ENCODE measurements at regions not wholly inside any gene's neighbourhood (a gene's known extent, or its start where the extent isn't known, plus 50 kb on each side); places are given as distances from the start of the nearest gene placed in this dataset.

DNA sequence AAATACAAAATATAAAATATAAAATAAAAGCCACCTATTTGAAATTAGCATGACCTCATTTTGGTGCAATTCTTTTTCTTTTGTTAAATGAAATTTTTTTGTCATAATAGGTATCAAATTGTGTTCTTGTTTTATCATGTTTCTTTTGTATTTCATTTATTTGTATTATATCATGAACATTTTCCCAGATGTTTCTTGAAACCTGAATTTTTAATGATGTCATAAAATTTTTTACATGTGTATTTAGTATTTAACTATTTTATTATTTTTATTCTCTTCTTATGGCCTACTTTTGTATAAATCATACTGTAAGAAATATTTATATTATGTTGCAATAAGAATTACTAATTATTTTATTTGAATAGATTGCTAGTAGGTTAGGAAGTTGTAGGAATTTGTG, 361.7 kb downstream of the TMEM161B start:
- TF ChIP-seq, protein P1, sequence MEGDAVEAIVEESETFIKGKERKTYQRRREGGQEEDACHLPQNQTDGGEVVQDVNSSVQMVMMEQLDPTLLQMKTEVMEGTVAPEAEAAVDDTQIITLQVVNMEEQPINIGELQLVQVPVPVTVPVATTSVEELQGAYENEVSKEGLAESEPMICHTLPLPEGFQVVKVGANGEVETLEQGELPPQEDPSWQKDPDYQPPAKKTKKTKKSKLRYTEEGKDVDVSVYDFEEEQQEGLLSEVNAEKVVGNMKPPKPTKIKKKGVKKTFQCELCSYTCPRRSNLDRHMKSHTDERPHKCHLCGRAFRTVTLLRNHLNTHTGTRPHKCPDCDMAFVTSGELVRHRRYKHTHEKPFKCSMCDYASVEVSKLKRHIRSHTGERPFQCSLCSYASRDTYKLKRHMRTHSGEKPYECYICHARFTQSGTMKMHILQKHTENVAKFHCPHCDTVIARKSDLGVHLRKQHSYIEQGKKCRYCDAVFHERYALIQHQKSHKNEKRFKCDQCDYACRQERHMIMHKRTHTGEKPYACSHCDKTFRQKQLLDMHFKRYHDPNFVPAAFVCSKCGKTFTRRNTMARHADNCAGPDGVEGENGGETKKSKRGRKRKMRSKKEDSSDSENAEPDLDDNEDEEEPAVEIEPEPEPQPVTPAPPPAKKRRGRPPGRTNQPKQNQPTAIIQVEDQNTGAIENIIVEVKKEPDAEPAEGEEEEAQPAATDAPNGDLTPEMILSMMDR (IDR thresholded peaks at IDR 0.05): no peak
- TF ChIP-seq POLR2A (IDR thresholded peaks at IDR 0.05): no peak
- TF ChIP-seq EP300 (IDR thresholded peaks at IDR 0.05; ENCODE audit: low read depth): no peak
